Duodenal mucosa (tissue), 2 donors: ENCODE measurements at regions not wholly inside any gene's neighbourhood (a gene's known extent, or its start where the extent isn't known, plus 50 kb on each side); places are given as distances from the start of the nearest gene placed in this dataset.

Experiments
- H3K27ac ChIP-seq: one replicate; pipeline ENCODE4 v1.7.0; 2013; ENCODE audit warnings: low read depth, low read length
- H3K27me3 ChIP-seq, 2 donors: one replicate each; pipeline ENCODE4 v1.7.0; 2013; ENCODE audit warnings: low read length in 2 of 2, control low read depth in 1 of 2; ENCODE audit not compliant: insufficient read depth in 2 of 2, control insufficient read depth in 1 of 2
- H3K36me3 ChIP-seq, 2 donors: one replicate each; pipeline ENCODE4 v1.7.0; 2013; ENCODE audit warnings: low read length in 2 of 2, control low read depth in 1 of 2; ENCODE audit not compliant: insufficient read depth in 2 of 2, control insufficient read depth in 1 of 2
- H3K4me1 ChIP-seq, 2 donors: one replicate each; pipeline ENCODE4 v1.7.0; 2013; ENCODE audit warnings: low read length in 2 of 2, control low read depth in 1 of 2; ENCODE audit not compliant: insufficient read depth in 2 of 2, control insufficient read depth in 1 of 2
- H3K4me3 ChIP-seq, 2 donors: one replicate each; pipeline ENCODE4 v1.7.0; 2013; ENCODE audit warnings: low read length in 2 of 2, low read depth in 1 of 2
- H3K9ac ChIP-seq, 2 donors: one replicate each; pipeline ENCODE4 v1.7.0; 2013; ENCODE audit warnings: low read length in 2 of 2, low read depth in 1 of 2
- H3K9me3 ChIP-seq, 2 donors: one replicate each; pipeline ENCODE4 v1.7.0; 2013; ENCODE audit warnings: low read length in 2 of 2, control low read depth in 1 of 2; ENCODE audit not compliant: control insufficient read depth in 1 of 2

DNA sequence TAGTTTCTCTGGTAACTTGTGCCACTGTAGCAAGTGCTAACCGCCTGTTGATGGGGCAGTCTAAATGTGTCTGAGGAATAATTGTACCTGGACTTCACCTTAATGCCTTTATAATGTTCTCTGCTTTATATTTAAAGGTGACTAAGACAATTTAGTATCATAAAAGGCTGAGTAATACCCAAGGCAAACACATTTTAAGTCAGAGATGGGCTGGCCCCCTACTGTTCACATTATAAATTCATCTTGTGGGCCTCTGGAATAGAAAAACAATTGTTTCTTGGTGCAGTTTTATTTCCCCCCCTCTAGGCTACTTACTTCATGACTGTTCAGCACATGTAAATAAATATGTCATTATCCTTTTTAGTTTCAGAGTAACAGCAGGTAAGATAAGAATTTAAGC, 559.3 kb upstream of the PIK3C3 start:
- Histone ChIP-seq H3K36me3 (no peaks in the 10 kb centered on the region), H3K9ac (no peak overlapping the region), H3K4me1 (no peaks in the 10 kb centered on the region), H3K27me3 (no peaks in the 10 kb centered on the region), H3K9me3 (no peaks in the 10 kb centered on the region), H3K27ac (no peak overlapping the region), H3K4me3 (no peak overlapping the region)

DNA sequence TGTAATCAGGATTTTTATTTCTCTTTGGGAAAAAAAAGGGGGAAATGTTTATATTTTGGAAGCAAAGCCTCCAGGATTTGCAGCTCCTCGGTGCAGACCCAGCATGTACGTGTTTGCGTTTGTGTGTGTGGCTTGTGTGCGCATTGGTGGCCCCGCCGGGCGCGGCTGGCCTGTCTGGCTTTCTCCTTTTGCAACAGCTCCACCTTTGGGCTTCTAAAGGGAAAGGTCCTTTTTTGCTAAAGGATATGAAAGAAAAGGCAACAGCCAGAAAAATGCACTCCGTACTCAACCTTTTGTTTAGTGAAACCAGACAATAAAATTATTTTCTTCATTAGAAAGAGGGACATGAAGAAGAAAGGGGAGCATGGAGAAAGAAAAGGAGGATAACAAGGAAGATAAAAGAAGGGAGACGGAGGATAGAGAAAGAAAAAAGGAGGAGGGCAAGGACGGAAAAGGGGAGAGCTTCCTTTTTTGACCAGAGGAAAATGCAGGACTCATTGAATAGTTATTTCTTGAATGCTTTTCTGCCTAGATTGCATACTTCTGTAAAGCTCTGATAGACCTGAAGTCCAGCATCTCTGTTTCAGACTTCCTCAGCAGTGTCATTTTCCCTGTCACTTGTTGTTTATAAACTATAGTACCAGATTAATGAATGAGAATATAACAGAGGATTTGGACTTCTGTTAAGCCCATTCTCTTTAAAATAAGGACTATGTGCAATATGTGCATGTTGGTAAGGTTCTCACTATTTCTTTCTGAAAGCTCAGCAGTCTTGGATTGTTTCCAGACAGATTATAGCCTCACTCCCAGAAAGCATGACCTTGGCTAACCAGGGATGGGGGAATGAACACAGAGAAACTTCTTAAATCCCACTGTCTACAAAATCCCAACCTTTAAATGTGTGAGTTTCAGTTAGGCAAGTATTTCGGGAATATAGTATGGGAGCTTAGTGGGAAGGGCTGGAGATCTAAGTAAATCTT, 563.1 kb upstream of the PIK3C3 start:
- no peaks in the 10 kb centered on the region for H3K4me1 ChIP-seq
- no peak overlapping the region for H3K27ac ChIP-seq
- H3K9ac ChIP-seq: no peak overlapping the region
- H3K4me3 ChIP-seq: no peak overlapping the region
- H3K9me3 ChIP-seq: no peaks in the 10 kb centered on the region
- H3K27me3 ChIP-seq: no peaks in the 10 kb centered on the region
- H3K36me3 ChIP-seq: no peaks in the 10 kb centered on the region

DNA sequence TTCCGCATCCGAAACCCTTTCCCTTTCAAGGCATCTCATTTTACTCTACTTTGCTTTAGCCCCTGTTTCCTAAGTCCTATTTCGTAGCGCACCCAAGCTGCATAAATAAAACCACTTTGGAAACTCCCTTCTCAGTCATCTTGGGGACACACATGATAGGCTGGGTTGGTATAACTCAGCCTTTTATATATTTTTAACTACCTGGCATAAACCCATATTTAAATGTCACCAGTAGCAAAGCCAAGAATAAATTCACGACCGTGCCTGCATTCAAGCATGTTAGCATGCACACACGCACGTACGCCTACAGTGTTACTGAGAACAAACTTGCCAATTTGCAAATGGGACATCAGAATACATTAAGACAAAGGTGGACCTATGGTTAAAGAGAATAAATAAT, 564.7 kb upstream of the PIK3C3 start:
- Histone ChIP-seq H3K36me3 (no peaks in the 10 kb centered on the region), H3K4me1 (no peaks in the 10 kb centered on the region), H3K27me3 (no peaks in the 10 kb centered on the region), H3K9me3 (no peaks in the 10 kb centered on the region), H3K9ac (no peak overlapping the region), H3K4me3 (no peak overlapping the region), H3K27ac (no peak overlapping the region)

DNA sequence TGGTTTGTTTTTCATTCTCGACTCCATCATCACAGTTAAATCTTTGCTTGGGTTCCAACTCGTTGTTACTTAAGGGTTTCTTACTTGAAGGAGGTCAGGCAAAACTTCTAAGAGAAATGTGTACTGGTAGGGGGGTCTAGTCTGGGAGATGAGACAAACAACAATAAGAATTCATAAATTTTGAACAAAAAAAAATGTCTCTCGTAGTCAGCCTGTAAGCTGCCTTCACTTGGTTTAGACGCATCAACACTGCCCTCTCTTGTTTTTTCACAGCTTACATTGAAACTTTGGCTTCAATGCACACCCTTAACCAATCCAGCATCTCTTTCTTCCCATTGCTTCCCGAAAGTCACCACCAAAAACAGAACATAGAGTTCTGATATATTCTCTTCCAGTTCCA, 576.4 kb upstream of the PIK3C3 start:
- Histone ChIP-seq H3K9ac (no peak overlapping the region), H3K4me3 (no peak overlapping the region), H3K9me3 (peaks cover 0 to 3% of the 10 kb centered on the region in 2 donors), H3K27ac (no peak overlapping the region), H3K36me3 (no peaks in the 10 kb centered on the region), H3K4me1 (no peaks in the 10 kb centered on the region), H3K27me3 (no peaks in the 10 kb centered on the region)

DNA sequence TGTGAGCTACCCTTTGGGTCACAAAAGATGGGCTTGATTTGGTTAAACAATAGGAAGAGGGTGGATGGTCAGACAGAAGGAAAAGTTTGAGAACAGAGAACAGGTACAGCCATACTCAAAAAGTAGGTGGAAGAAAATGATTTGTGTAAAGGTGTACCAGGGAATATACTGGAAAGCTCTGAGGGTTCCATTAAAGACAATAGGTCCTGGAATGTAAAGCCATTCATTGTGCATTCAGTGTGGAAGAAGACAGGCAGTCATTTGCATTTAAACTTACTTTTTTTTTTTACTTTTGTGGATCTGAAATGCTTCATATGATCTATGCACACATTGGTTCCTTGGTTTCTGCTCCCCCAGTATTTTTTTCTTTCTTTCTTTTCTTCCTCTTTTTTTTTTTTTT, 581.4 kb upstream of the PIK3C3 start:
- H3K9ac ChIP-seq: no peak overlapping the region
- H3K4me3 ChIP-seq: no peak overlapping the region
- no peaks in the 10 kb centered on the region for H3K36me3 ChIP-seq
- no peaks in the 10 kb centered on the region for H3K9me3 ChIP-seq
- H3K27ac ChIP-seq: no peak overlapping the region
- no peaks in the 10 kb centered on the region for H3K27me3 ChIP-seq
- H3K4me1 ChIP-seq: no peaks in the 10 kb centered on the region

DNA sequence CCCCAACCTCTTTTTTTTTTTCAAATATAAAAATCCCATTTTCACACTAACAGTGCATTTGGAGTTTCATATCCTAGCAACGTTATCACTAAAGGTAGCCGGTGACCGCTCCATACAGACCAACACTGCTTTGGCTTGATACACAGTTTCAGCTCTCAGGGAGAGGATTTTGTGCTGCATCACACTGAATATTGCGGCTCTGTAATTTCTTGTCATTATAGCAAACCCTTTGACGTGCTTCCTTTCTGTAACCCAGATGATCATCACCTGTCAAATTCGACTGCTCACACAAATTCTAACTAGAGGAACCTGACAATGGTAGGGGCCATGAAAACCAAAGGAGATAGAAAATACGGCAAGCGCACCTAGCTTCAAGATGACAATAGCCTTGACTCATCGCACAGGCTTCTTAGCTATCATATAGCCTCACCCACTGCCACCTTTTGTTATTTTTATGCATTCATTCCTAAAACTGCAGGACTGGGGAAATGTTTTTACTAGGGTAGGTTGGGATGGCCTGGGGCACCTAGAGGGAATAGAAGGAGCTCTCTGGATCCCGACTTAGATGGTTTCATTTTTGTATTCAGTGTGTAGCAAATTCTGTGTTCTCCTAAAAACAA, 582.9 kb upstream of the PIK3C3 start:
- Histone ChIP-seq H3K27me3 (no peaks in the 10 kb centered on the region), H3K9ac (no peak overlapping the region), H3K27ac (no peak overlapping the region), H3K4me3 (no peak overlapping the region), H3K9me3 (no peaks in the 10 kb centered on the region), H3K4me1 (no peaks in the 10 kb centered on the region), H3K36me3 (no peaks in the 10 kb centered on the region)

DNA sequence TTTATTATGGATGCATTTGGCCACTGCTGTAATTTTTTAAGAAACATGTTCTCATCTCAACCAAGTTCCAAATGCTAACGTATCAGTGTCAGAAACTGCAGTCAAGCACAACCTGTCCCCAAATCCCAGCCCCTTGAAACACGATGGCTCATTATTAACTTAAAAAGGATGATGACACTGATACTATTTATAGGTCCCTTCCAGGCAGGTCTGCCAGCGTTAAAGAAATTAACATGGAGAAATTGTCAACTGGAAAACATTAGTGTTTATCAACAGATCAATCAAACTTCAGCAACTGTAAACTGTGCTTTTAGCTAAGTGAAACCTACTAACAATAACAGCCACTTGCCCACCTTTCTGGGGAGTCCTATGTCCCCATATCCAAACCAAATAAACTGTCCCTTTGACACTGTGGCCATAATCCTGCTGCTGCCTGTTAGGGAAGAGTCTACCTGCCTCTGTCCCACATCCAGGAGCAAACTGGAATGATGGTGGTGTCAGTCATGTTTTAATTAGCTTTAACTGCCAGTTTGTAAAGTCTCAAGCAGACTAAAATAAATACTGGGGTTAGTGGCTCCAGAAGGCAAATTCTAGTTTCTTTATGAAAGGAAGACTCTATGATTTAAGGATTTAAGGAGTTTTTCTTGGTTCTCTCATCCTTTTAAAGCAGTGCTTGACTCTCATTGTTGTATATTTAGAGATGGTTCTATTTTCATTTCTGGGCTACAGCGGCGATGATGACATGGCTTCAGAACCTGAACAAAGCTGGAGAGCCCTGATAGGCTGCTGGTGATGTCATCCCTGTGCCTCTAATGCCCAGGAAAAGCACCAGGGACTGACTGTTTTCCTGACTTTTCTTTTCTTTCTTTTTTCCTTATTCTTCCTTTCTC, 583.6 kb upstream of the PIK3C3 start:
- Histone ChIP-seq H3K4me3 (no peak overlapping the region), H3K9me3 (no peaks in the 10 kb centered on the region), H3K27me3 (no peaks in the 10 kb centered on the region), H3K9ac (no peak overlapping the region), H3K36me3 (no peaks in the 10 kb centered on the region), H3K27ac (no peak overlapping the region), H3K4me1 (no peaks in the 10 kb centered on the region)

DNA sequence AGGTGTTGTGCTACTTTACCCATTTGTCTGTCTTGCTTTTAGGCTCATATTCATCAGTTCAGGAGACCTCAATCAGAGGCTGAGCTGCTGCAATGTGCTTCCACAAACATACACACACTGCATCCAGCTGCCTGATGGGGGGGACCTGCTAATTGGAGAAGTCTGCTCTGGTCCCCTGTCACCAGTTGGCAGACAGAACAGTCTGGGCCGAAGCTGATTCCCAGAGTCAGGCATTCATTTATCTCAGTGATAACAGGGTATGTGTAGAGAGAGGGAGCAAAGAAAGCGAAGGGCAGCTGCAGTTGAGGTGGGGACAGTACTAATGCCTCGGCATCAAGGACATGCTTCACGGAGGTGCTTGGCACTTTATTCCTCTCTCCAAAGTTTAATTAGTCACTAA, 584.3 kb upstream of the PIK3C3 start:
- Histone ChIP-seq H3K4me1 (no peaks in the 10 kb centered on the region), H3K27ac (no peak overlapping the region), H3K36me3 (no peaks in the 10 kb centered on the region), H3K9me3 (no peaks in the 10 kb centered on the region), H3K4me3 (no peak overlapping the region), H3K27me3 (no peaks in the 10 kb centered on the region), H3K9ac (no peak overlapping the region)

DNA sequence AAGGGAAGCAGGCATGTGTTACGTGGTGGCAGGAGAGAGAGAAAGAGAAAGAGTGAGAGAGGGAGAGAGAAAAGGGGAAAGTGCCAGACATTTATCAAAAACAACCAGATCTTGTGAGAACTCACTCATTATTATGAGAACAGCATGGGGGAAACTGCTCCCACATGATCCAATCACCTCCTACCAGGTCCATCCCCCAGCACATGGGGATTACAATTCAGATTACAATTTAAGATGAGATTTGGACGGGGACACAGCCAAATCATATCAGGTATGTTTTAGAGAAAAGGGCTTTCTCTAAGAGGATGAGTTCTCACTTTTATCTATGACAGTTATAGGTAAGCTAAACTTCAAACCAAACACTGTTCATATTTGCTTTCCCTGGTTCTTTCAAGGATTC, 597.3 kb upstream of the PIK3C3 start:
- Histone ChIP-seq H3K27ac (no peak overlapping the region), H3K27me3 (no peaks in the 10 kb centered on the region), H3K4me1 (no peaks in the 10 kb centered on the region), H3K9ac (no peak overlapping the region), H3K9me3 (no peaks in the 10 kb centered on the region), H3K4me3 (no peak overlapping the region), H3K36me3 (no peaks in the 10 kb centered on the region)
